ENCODE measurements at regions not wholly inside any gene's neighbourhood (a gene's known extent, or its start where the extent isn't known, plus 50 kb on each side); places are given as distances from the start of the nearest gene placed in this dataset.
"Not testable (repeated sequence)": the region's sequence is repeated elsewhere in the genome, so short reads cannot be mapped to it uniquely, and the experiment has no call there.

DNA sequence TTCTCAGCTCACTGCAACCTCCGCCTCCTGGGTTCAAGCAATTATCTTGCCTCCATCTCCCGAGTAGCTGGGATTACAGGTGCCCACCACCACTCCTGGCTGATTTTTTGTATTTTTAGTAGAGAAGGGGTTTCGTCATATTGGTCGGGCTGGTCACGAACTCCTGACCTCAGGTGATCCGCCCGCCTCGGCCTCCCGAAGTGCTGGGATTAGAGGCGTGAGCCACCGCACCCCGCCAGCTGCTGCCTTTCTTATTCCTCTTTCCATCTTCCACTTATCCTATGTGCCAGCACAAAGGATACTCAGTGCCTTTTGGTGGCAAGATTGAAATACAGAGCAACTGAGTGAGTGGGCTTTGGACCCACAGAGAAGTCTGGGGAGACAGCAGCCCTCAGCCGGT is 97.6 kb upstream of the HES1 start:
- intact Hi-C loops (cut with micrococcal nuclease); DNase-seq; ATAC-seq: not testable (repeated sequence)

DNA sequence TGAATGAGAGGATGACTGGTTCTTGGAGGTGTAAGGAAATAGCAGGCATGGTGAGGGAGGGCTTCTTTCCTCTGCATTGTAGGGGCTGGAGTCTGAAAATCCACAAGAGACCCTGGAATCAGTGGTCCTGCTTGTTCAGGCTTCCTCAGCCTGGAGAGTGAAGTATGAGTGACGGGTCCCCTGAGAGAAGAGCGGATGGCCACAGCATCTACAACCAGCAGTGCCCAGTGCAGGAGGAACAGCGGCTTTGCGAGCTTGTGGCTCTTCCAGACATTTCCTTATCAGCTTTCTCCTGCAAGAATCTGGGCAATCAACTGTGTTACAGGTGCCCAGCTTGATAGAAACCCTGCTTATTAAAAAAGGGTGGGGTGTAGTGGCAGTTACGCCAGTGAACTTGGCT is 97.0 kb upstream of the HES1 start:
- DNase-seq (no peak), ATAC-seq (no peak)
- intact Hi-C loops (cut with micrococcal nuclease), result no loop called here

DNA sequence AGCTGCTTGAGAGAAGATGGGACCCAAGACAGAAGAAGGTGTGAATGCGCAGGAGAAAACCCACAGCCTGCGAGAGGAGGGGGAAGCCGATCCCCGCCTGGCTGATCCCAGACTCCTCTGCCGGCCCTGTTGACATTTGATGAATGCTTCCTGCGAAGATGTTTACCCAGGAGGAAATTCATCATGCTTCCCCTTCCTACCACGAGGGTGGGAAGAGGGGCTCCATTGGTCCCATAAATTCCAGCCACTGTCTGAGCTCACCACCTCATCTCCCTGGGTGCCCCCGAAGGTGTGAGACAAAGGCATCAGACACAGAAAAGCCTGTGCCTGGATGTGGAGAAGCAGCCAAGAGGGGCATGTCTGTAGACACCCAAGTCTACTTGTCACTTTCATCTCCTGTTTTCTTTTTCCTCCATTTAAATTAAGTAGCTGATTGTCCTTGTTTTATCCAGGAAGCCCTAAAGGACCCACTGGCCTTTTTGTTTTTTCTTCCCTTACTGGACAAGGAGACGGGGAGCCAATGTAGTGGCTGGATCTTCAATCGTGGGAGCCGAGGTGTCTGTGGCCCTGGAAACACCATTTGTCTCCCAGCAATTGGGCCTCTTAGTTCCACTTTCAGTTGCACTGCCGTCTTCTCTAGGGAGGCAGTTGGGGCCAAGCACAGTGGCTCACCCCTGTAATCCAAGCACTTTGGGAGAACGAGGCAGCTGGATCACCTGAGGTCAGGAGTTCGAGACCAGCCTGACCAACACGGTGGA is 95.3 kb upstream of the HES1 start:
- DNase-seq, result no peak
- intact Hi-C loops (cut with micrococcal nuclease), result no loop called here
- no peak for ATAC-seq

- no peak for ATAC-seq
- no peak for DNase-seq
- intact Hi-C loops (cut with micrococcal nuclease), result no loop called here
Observed at GRCh38 chr3:194042927-194043326, 93.0 kb upstream of the HES1 start.

DNA sequence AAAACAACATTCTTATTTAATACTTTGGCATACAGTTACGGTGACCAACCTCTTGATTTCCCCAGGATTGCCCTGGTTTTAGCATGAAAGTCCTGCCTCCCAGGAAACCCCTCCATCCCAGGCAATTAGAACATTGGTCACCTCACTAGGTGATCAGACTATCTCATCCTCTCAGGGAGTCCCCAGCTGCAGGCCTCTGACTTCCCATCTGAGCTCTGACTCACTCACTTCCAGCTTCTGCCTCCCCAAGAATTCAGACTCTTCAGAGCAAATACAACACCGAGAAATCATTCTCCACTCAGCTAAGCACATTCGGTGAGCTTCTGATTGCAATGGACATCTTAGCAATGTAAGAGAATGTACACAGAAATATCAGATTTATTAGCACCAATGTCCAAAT is 92.4 kb upstream of the HES1 start:
- intact Hi-C loops (cut with micrococcal nuclease), result no loop called here

DNA sequence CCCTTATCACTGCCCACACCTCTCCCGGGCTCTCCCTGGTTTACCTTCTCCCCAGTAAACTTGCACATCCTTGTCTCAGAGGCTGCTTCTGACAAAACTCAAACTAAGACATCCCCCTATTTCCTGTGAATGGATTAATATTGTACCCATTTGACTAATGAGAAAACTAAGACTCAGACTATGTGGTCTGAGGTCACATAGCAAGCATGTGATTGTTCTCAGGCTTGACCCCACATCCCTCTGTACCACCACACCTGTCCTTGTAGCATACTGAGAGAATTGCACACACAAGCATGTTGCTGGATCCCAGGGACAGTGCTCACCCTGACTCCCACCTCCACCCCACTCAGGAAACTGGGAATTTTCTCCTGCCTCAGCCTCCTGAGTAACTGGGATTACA is 90.7 kb upstream of the HES1 start:
- ATAC-seq, result no peak
- DNase-seq, result no peak
- intact Hi-C loops (cut with micrococcal nuclease), result no loop called here

More for the DNA sequence above, 92.4 kb upstream of the HES1 start:
- DNase-seq, result no peak
- ATAC-seq, result no peak

GRCh38 chr3:194045919-194046318 is 90.0 kb upstream of the HES1 start:
- DNase-seq, result no peak
- ATAC-seq, result no peak
- intact Hi-C loops (cut with micrococcal nuclease), result no loop called here

DNA sequence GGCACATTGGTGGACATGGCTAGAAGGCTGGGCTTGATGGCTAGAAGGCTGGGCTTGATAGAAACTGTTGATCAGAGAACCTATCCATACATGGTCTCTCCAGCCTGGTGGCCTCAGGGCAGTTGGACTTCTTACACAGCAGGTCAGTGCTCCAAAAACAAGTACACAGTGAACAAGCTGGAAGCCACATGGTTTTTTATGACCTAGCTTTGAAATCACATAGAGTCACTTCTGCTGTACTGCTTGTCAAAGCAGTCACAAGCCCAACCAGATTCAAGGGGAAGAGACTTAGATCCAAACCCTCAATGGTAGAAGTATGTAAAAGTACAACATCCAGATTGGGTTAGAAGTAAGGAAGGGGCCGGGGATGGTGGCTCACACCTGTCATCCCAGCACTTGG is 89.4 kb upstream of the HES1 start:
- DNase-seq (no peak), ATAC-seq (no peak)
- intact Hi-C loops (cut with micrococcal nuclease), result no loop called here

DNA sequence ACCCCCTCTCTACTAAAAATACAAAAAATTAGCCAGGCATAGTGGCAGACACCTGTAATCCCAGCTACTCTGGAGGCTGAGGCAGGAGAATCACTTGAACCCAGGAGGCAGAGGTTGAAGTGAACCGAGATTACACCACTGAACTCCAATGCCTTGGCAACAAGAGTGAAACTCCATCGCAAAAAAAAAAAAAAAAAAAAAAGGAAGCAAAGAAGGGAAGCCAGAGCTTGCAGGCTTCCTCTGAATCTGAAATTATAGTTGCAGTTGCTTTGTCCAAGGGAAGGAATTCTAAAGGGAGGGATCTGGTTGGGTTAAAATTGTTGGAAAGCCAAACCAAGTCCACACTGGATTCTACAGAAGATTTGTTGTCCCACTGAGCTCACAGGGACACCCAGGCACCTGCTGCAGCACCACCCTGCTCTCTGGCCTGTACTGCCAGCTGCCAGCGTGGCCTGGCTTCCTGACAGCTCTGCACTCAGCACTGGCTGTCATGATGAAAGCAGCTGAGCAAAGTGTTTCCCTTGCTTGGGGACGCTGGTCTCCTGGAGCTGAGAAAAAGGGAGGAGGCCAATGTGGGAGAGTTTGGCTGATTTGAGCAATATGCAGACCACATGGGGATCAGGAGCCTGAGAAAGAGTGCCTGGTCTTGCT is 88.8 kb upstream of the HES1 start:
- DNase-seq, result peak; percentile 85
- peak; percentile 98 for ATAC-seq
- intact Hi-C loops (cut with micrococcal nuclease), result no loop called here

DNA sequence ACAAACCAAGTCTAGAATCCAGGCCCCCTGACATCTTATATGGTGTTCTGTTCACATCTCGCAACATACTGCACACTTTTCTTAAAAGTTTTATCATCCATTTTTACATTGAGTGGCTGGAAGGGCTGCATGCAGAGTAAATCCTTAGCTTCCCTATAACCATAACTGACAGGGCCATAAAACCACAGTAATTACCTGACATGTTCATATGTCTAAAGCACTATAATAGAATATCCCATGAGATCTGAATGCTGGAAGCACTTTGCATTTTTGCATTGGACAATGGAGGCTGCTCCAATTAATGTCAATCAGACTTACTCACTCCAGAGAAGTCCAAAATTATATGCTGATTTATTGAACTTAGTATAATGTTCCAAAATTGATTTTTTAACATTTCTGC is 86.6 kb upstream of the HES1 start:
- intact Hi-C loops (cut with micrococcal nuclease), result no loop called here
- no peak for DNase-seq
- no peak for ATAC-seq

DNA sequence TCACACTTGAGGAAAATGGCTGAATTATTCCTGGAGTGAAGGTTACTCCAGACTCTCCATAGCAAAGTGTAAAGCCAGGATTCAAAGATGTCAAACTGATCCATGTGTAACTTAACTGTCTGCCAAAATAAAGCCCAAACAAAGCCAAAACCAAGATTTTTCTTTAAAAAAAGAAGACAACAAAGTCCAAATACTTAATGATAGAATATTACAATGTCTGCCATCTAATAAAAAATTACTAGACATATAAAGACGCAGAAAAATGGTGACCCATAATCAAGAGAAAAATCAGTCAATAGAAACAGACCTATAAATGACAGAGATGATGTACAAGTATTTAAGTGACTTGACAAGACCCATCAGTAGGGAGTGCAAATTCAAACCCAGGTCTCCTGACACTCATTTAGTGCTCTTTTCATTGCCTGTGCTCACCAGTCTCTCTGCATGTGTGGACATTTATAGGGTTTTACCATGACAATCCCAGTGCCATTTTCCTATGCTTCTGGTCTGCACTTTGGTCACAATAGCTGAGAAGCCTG is 85.1 kb upstream of the HES1 start:
- no peak for DNase-seq
- ATAC-seq, result no peak
- intact Hi-C loops (cut with micrococcal nuclease), result no loop called here

- intact Hi-C loops (cut with micrococcal nuclease), result no loop called here
- ATAC-seq (no peak), DNase-seq (no peak)
Observed at GRCh38 chr3:194051366-194052149, 84.4 kb upstream of the HES1 start.

GRCh38 chr3:194053136-194053535 is 82.8 kb upstream of the HES1 start:
- ATAC-seq (no peak), DNase-seq (no peak)
- intact Hi-C loops (cut with micrococcal nuclease), result no loop called here

- no peak for DNase-seq
- intact Hi-C loops (cut with micrococcal nuclease), result no loop called here
- no peak for ATAC-seq
Observed at GRCh38 chr3:194054016-194054415, 81.9 kb upstream of the HES1 start.

- DNase-seq (no peak), ATAC-seq (no peak)
- intact Hi-C loops (cut with micrococcal nuclease), result no loop called here
Observed at GRCh38 chr3:194054540-194054939, 81.4 kb upstream of the HES1 start.

DNA sequence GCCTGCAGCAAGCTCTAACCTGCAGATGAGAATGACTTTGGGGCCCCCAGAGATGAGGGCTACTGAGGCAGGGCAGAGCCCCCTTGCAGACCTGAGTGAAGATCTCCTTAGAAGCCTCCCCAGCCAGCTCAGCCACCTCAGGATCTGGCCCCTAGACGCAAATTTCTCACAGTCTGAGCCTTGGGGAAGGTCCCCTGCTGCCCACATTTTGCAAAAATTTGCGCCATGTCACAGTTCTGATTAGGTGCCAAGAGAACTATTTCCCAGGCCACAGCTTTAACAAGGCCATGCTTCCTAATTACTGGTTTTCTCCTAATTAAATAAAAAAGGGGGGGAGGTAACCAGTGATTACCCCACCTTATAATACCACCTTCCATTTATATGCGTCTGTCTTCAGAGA is 81.0 kb upstream of the HES1 start:
- intact Hi-C loops (cut with micrococcal nuclease), result no loop called here
- DNase-seq (no peak), ATAC-seq (no peak)

DNA sequence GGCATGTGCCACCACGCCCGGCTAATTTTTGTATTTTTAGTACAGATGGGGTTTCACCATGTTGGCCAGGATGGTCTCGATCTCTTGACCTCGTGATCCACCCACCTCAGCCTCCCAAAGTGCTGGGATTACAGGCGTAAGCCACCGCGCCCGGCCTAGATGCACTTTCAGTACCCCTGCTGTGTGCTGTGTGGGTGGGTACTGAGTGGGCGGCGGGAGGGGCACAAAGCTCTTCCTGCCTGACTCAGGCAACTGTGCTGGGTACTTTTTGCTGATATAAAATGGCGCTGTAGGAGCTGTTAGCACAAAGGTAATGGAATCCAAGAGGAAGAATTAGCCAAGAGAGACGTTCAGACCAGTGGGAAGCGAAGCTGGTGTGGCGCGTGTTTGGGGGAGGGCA is 79.6 kb upstream of the HES1 start:
- DNase-seq; ATAC-seq; intact Hi-C loops (cut with micrococcal nuclease): not testable (repeated sequence)

- intact Hi-C loops (cut with micrococcal nuclease), result no loop called here
- ATAC-seq (no peak), DNase-seq (no peak)
Observed at GRCh38 chr3:194056731-194057415, 79.1 kb upstream of the HES1 start.

- DNase-seq (no peak), ATAC-seq (no peak)
- intact Hi-C loops (cut with micrococcal nuclease), result no loop called here
Observed at GRCh38 chr3:194057570-194058188, 78.3 kb upstream of the HES1 start.
